GM18502 (cell line): ENCODE measurements at regions not wholly inside any gene's neighbourhood (a gene's known extent, or its start where the extent isn't known, plus 50 kb on each side); places are given as distances from the start of the nearest gene placed in this dataset.
"Not testable (repeated sequence)": the region's sequence is repeated elsewhere in the genome, so short reads cannot be mapped to it uniquely, and the experiment has no call there.

Experiments
- ATAC-seq: cut with Tn5 transposase; IDR thresholded peaks from one replicate; pipeline ENCODE4 v1.9.1; 2021; ENCODE audit warnings: mild to moderate bottlenecking; ENCODE audit not compliant: unreplicated experiment, poor library complexity

GRCh38 chr10:85407088-85407487, 959.5 kb downstream of the GRID1 start:
- no peak for ATAC-seq

GRCh38 chr10:85408388-85408787, 958.2 kb downstream of the GRID1 start:
- ATAC-seq, result no peak

- ATAC-seq, result not testable (repeated sequence)
Observed at GRCh38 chr10:85410586-85410985, 956.0 kb downstream of the GRID1 start.

- ATAC-seq, result no peak
Observed at GRCh38 chr10:85413570-85413969, 953.0 kb downstream of the GRID1 start.

GRCh38 chr10:85420501-85421191, 945.9 kb downstream of the GRID1 start:
- no peak for ATAC-seq

- no peak for ATAC-seq
Observed at GRCh38 chr10:85421421-85421820, 945.2 kb downstream of the GRID1 start.

GRCh38 chr10:85429126-85429525, 937.5 kb downstream of the GRID1 start:
- ATAC-seq, result no peak

- no peak for ATAC-seq
Observed at GRCh38 chr10:85430991-85431390, 935.6 kb downstream of the GRID1 start.

GRCh38 chr10:85433248-85433647, 933.3 kb downstream of the GRID1 start:
- ATAC-seq, result no peak

GRCh38 chr10:85444868-85445267, 921.7 kb downstream of the GRID1 start:
- no peak for ATAC-seq

- ATAC-seq, result no peak
Observed at GRCh38 chr10:85445702-85446101, 920.9 kb downstream of the GRID1 start.

GRCh38 chr10:85446827-85447226, 919.8 kb downstream of the GRID1 start:
- no peak for ATAC-seq

GRCh38 chr10:85447690-85448089, 918.9 kb downstream of the GRID1 start:
- ATAC-seq, result no peak

GRCh38 chr10:85448716-85449115, 917.9 kb downstream of the GRID1 start:
- ATAC-seq, result no peak

GRCh38 chr10:85454386-85454785, 912.2 kb downstream of the GRID1 start:
- no peak for ATAC-seq

- ATAC-seq, result no peak
Observed at GRCh38 chr10:85457191-85457590, 909.4 kb downstream of the GRID1 start.

GRCh38 chr10:85458324-85458723, 908.3 kb downstream of the GRID1 start:
- no peak for ATAC-seq

- no peak for ATAC-seq
Observed at GRCh38 chr10:85459906-85460305, 906.7 kb downstream of the GRID1 start.

GRCh38 chr10:85464336-85464735, 902.3 kb downstream of the GRID1 start:
- ATAC-seq, result no peak

GRCh38 chr10:85477979-85478378, 888.6 kb downstream of the GRID1 start:
- ATAC-seq, result no peak

- no peak for ATAC-seq
Observed at GRCh38 chr10:85490431-85490830, 876.2 kb downstream of the GRID1 start.

- no peak for ATAC-seq
Observed at GRCh38 chr10:85491652-85492051, 874.9 kb downstream of the GRID1 start.

GRCh38 chr10:85492684-85493083, 873.9 kb downstream of the GRID1 start:
- no peak for ATAC-seq
